ENCODE measurements at regions not wholly inside any gene's neighbourhood (a gene's known extent, or its start where the extent isn't known, plus 50 kb on each side); places are given as distances from the start of the nearest gene placed in this dataset.

- Histone ChIP-seq H3K36me3 (ENCODE audit: control insufficient read depth, insufficient read depth, low read length) (no peaks in the 10 kb centered on the region), H3K4me3 (ENCODE audit: low read depth, low read length) (no peak overlapping the region), H3K27me3 (ENCODE audit: control insufficient read depth, insufficient read depth, low read length) (0 out of 2 replicates have a peak, but pooled peaks cover 1% of the 10 kb centered on the region)
- ChIA-PET POLR2A (no interaction called here), CTCF (no interaction called here)
- TF ChIP-seq CTCF (IDR thresholded peaks at IDR 0.05; ENCODE audit: insufficient read depth, low read depth, low read length): no peak
- DNase-seq (ENCODE audit: low read depth): no peak
Observed at GRCh38 chrX:69238887-69239231, 73.6 kb upstream of the PJA1 start.

DNA sequence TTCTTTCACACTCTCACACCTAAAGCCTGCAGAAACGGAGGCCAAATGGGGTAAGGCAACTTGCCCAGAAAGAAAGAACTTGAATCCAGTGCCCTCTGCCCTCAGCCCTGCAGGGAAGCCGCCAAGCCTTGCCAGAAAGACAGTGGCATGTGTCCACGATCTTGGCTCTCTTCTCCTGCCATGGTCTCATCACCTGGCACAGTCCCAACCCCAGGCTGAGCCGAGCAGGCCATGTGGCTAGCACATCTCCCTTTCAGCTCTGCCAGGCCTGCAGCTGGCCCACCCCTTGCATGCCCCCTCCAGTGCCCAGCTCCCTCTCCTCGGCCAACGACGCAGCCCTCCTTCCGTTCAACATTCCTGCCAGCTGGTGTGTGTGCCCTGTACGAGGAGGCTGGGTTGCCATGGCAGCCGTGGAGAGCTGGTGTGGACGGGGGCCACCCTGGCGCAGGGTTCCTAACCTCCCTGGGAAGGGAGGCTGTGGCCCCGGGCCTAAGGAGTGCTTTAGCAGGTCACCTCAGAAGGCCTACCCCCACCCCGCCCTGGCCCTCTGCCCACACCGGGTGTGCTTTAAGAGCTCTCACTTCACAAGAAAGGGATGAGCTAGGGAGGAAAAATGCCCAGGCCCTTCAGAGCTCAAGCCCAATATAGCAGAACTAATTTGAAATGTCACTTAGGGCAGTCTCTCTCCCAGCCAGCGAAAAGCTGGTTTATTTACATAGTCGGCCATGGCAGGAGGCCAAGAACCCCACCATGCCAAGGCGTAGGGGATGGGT is 73.0 kb upstream of the PJA1 start:
- CTCF ChIA-PET: no interaction called here

GRCh38 chrX:69237236-69237635 is 72.0 kb upstream of the PJA1 start:
- no peak for DNase-seq (ENCODE audit: low read depth)
- ChIA-PET POLR2A (no interaction called here), CTCF (no interaction called here)
- TF ChIP-seq CTCF (IDR thresholded peaks at IDR 0.05; ENCODE audit: insufficient read depth, low read depth, low read length): no peak
- no peak overlapping the region for H3K4me3 ChIP-seq (ENCODE audit: low read depth, low read length)
- H3K27me3 ChIP-seq (ENCODE audit: control insufficient read depth, insufficient read depth, low read length): no peaks in the 10 kb centered on the region
- H3K36me3 ChIP-seq (ENCODE audit: control insufficient read depth, insufficient read depth, low read length): no peaks in the 10 kb centered on the region

More for the DNA sequence above, 73.0 kb upstream of the PJA1 start:
- no peak for DNase-seq (ENCODE audit: low read depth)
- TF ChIP-seq CTCF (IDR thresholded peaks at IDR 0.05; ENCODE audit: insufficient read depth, low read depth, low read length): no peak
- POLR2A ChIA-PET: no interaction called here
- no peaks in the 10 kb centered on the region for H3K36me3 ChIP-seq (ENCODE audit: control insufficient read depth, insufficient read depth, low read length)
- no peak overlapping the region for H3K4me3 ChIP-seq (ENCODE audit: low read depth, low read length)
- 0 out of 2 replicates have a peak, but pooled peaks cover 1% of the 10 kb centered on the region for H3K27me3 ChIP-seq (ENCODE audit: control insufficient read depth, insufficient read depth, low read length)

GRCh38 chrX:69236641-69237040 is 71.4 kb upstream of the PJA1 start:
- no peak for DNase-seq (ENCODE audit: low read depth)

GRCh38 chrX:69234624-69235023 is 69.4 kb upstream of the PJA1 start:
- no peak for TF ChIP-seq CTCF (IDR thresholded peaks at IDR 0.05; ENCODE audit: insufficient read depth, low read depth, low read length)
- ChIA-PET POLR2A (no interaction called here), CTCF (no interaction called here)
- Histone ChIP-seq H3K36me3 (ENCODE audit: control insufficient read depth, insufficient read depth, low read length) (no peaks in the 10 kb centered on the region), H3K27me3 (ENCODE audit: control insufficient read depth, insufficient read depth, low read length) (no peaks in the 10 kb centered on the region), H3K4me3 (ENCODE audit: low read depth, low read length) (no peak overlapping the region)
- no peak for DNase-seq (ENCODE audit: low read depth)

More at GRCh38 chrX:69236641-69237040, 71.4 kb upstream of the PJA1 start:
- Histone ChIP-seq H3K36me3 (ENCODE audit: control insufficient read depth, insufficient read depth, low read length) (no peaks in the 10 kb centered on the region), H3K4me3 (ENCODE audit: low read depth, low read length) (no peak overlapping the region), H3K27me3 (ENCODE audit: control insufficient read depth, insufficient read depth, low read length) (no peaks in the 10 kb centered on the region)
- no peak for TF ChIP-seq CTCF (IDR thresholded peaks at IDR 0.05; ENCODE audit: insufficient read depth, low read depth, low read length)
- ChIA-PET CTCF (no interaction called here), POLR2A (no interaction called here)

All from BJ (cell line).